ENCODE measurements at regions not wholly inside any gene's neighbourhood (a gene's known extent, or its start where the extent isn't known, plus 50 kb on each side); places are given as distances from the start of the nearest gene placed in this dataset.

- no peak for DNase-seq
- H2AK5ac ChIP-seq (ENCODE audit: low read length, severe bottlenecking): no peak overlapping the region
Measured at GRCh38 chr10:132476146-132477065, 61.2 kb upstream of the INPP5A start.

GRCh38 chr10:132477066-132477397, 60.6 kb upstream of the INPP5A start:
- Histone ChIP-seq H2BK12ac (ENCODE audit: low read length in 2 of 2) (no peak overlapping the region), H3K14ac (ENCODE audit: low read length in 2 of 2) (no peak overlapping the region), H2BK5ac (ENCODE audit: low read depth, low read length, poor library complexity, severe bottlenecking) (no peak overlapping the region), H3K27me3 (ENCODE audit: control insufficient read depth in 1 of 2, insufficient read depth in 1 of 2, low read length in 2 of 2) (peaks cover 47 to 69% of the 10 kb centered on the region in 2 experiments), H3K9me3 (ENCODE audit: control insufficient read depth, low read length) (no peaks in the 10 kb centered on the region), H2AFZ (ENCODE audit: low read depth, low read length) (no peak overlapping the region), H3K9ac (ENCODE audit: low read length) (no peak overlapping the region), H3K18ac (ENCODE audit: low read depth in 1 of 2, low read length in 2 of 2) (no peak overlapping the region), H3K4ac (ENCODE audit: low read depth in 1 of 2, low read length in 2 of 2) (no peak overlapping the region), H3K4me2 (ENCODE audit: low read length, poor library complexity, severe bottlenecking) (no peak overlapping the region), H4K91ac (ENCODE audit: low read length) (no peak overlapping the region), H2AK5ac (ENCODE audit: low read length, severe bottlenecking) (no peak overlapping the region), H3K4me1 (ENCODE audit: control insufficient read depth, insufficient read depth, low read depth, low read length) (peaks cover 2% of the 10 kb centered on the region), H3K27ac (ENCODE audit: low read length, poor library complexity, severe bottlenecking) (no peak overlapping the region), H3K36me3 (ENCODE audit: control insufficient read depth in 1 of 2, insufficient read depth in 2 of 2, low read depth in 1 of 2, low read length in 2 of 2) (no peaks in the 10 kb centered on the region), H2BK120ac (ENCODE audit: low read depth, low read length) (no peak overlapping the region), H4K8ac (ENCODE audit: low read length) (no peak overlapping the region), H3K4me3 (ENCODE audit: insufficient read depth in 1 of 2, low read depth in 1 of 2, low read length in 2 of 2) (no peak overlapping the region), H3K79me1 (replicated peaks; ENCODE audit: low read length, poor library complexity, severe bottlenecking) (no peaks in the 10 kb centered on the region), H3K23ac (ENCODE audit: low read length in 2 of 2) (no peak overlapping the region), H2BK15ac (ENCODE audit: low read depth, poor library complexity, severe bottlenecking) (no peak overlapping the region)
- DNase-seq: no peak
- WGBS: 77% methylated on average over 8 of the region's 8 CpGs

More at GRCh38 chr10:132476146-132477065, 61.2 kb upstream of the INPP5A start:
- no peaks in the 10 kb centered on the region for H3K4me1 ChIP-seq (ENCODE audit: control insufficient read depth, insufficient read depth, low read depth, low read length)
- H3K14ac ChIP-seq (ENCODE audit: low read length in 2 of 2): no peak overlapping the region
- H3K27me3 ChIP-seq (ENCODE audit: control insufficient read depth in 1 of 2, insufficient read depth in 1 of 2, low read length in 2 of 2): peaks cover 45 to 65% of the 10 kb centered on the region in 2 experiments
- H3K9me3 ChIP-seq (ENCODE audit: control insufficient read depth, low read length): peaks cover 4% of the 10 kb centered on the region
- no peak overlapping the region for H2BK120ac ChIP-seq (ENCODE audit: low read depth, low read length)
- H3K4ac ChIP-seq (ENCODE audit: low read depth in 1 of 2, low read length in 2 of 2): no peak overlapping the region
- H3K23ac ChIP-seq (ENCODE audit: low read length in 2 of 2): no peak overlapping the region
- H3K27ac ChIP-seq (ENCODE audit: low read length, poor library complexity, severe bottlenecking): no peak overlapping the region
- H2BK15ac ChIP-seq (ENCODE audit: low read depth, poor library complexity, severe bottlenecking): no peak overlapping the region
- 85% methylated on average over 16 of the region's 16 CpGs for WGBS
- H4K8ac ChIP-seq (ENCODE audit: low read length): no peak overlapping the region
- H3K36me3 ChIP-seq (ENCODE audit: control insufficient read depth in 1 of 2, insufficient read depth in 2 of 2, low read depth in 1 of 2, low read length in 2 of 2): no peaks in the 10 kb centered on the region
- no peak overlapping the region for H2AFZ ChIP-seq (ENCODE audit: low read depth, low read length)
- no peak overlapping the region for H2BK12ac ChIP-seq (ENCODE audit: low read length in 2 of 2)
- H3K9ac ChIP-seq (ENCODE audit: low read length): no peak overlapping the region
- no peak overlapping the region for H2BK5ac ChIP-seq (ENCODE audit: low read depth, low read length, poor library complexity, severe bottlenecking)
- no peak overlapping the region for H3K4me2 ChIP-seq (ENCODE audit: low read length, poor library complexity, severe bottlenecking)
- no peak overlapping the region for H4K91ac ChIP-seq (ENCODE audit: low read length)
- no peaks in the 10 kb centered on the region for H3K79me1 ChIP-seq (replicated peaks; ENCODE audit: low read length, poor library complexity, severe bottlenecking)
- no peak overlapping the region for H3K4me3 ChIP-seq (ENCODE audit: insufficient read depth in 1 of 2, low read depth in 1 of 2, low read length in 2 of 2)
- H3K18ac ChIP-seq (ENCODE audit: low read depth in 1 of 2, low read length in 2 of 2): no peak overlapping the region

GRCh38 chr10:132477398-132478340, 59.9 kb upstream of the INPP5A start:
- Histone ChIP-seq H3K4me1 (ENCODE audit: control insufficient read depth, insufficient read depth, low read depth, low read length) (peaks cover 2% of the 10 kb centered on the region), H4K91ac (ENCODE audit: low read length) (no peak overlapping the region), H4K8ac (ENCODE audit: low read length) (no peak overlapping the region), H3K9ac (ENCODE audit: low read length) (no peak overlapping the region), H3K79me1 (replicated peaks; ENCODE audit: low read length, poor library complexity, severe bottlenecking) (no peaks in the 10 kb centered on the region), H2BK12ac (ENCODE audit: low read length in 2 of 2) (no peak overlapping the region), H3K27me3 (ENCODE audit: control insufficient read depth in 1 of 2, insufficient read depth in 1 of 2, low read length in 2 of 2) (peaks cover 47 to 70% of the 10 kb centered on the region in 2 experiments), H3K18ac (ENCODE audit: low read depth in 1 of 2, low read length in 2 of 2) (no peak overlapping the region), H2BK120ac (ENCODE audit: low read depth, low read length) (no peak overlapping the region), H3K4ac (ENCODE audit: low read depth in 1 of 2, low read length in 2 of 2) (no peak overlapping the region), H3K36me3 (ENCODE audit: control insufficient read depth in 1 of 2, insufficient read depth in 2 of 2, low read depth in 1 of 2, low read length in 2 of 2) (no peaks in the 10 kb centered on the region), H3K4me3 (ENCODE audit: insufficient read depth in 1 of 2, low read depth in 1 of 2, low read length in 2 of 2) (no peak overlapping the region), H2BK5ac (ENCODE audit: low read depth, low read length, poor library complexity, severe bottlenecking) (no peak overlapping the region), H2AK5ac (ENCODE audit: low read length, severe bottlenecking) (no peak overlapping the region), H3K4me2 (ENCODE audit: low read length, poor library complexity, severe bottlenecking) (no peak overlapping the region), H3K27ac (ENCODE audit: low read length, poor library complexity, severe bottlenecking) (no peak overlapping the region), H2AFZ (ENCODE audit: low read depth, low read length) (no peak overlapping the region), H3K9me3 (ENCODE audit: control insufficient read depth, low read length) (no peaks in the 10 kb centered on the region), H3K14ac (ENCODE audit: low read length in 2 of 2) (peak overlapping the region in 1 of 2 experiments; percentile 57), H2BK15ac (ENCODE audit: low read depth, poor library complexity, severe bottlenecking) (no peak overlapping the region), H3K23ac (ENCODE audit: low read length in 2 of 2) (no peak overlapping the region)
- 77% methylated on average over 23 of the region's 23 CpGs for WGBS
- no peak for DNase-seq

All from mesenchymal stem cell (in vitro differentiated cells and primary cell).